Activated CD8-positive, alpha-beta memory T cell treated with anti-CD3 and anti-CD28 coated beads for 36 hours (primary cell): ENCODE measurements at regions not wholly inside any gene's neighbourhood (a gene's known extent, or its start where the extent isn't known, plus 50 kb on each side); places are given as distances from the start of the nearest gene placed in this dataset.

ENCODE experiments used
- CTCF ChIA-PET: fragments of 350-600 bp; sonication (Branson Sonifier 250); formaldehyde crosslinking; loops from one replicate; lab custom pipeline; 2021; ENCODE audit warnings: antibody characterized with exemption; lab: Charles Lee
- POLR2A ChIA-PET: fragments of 350-600 bp; sonication (Branson Sonifier 250); formaldehyde crosslinking; loops from one replicate; lab custom pipeline; 2021; ENCODE audit warnings: antibody characterized with exemption; lab: Charles Lee

GRCh38 chrX:39158801-39159657 lies 357.8 kb downstream of the MID1IP1 start:
- POLR2A ChIA-PET = no interaction called here
- CTCF ChIA-PET = interaction anchor here (0.6 kb wide), 1 partner anchor 83 kb away, joined by 3 read pairs; no protein-coding TSS in a partner anchor

- ChIA-PET CTCF (no interaction called here), POLR2A (interaction anchor here (0.6 kb wide), 1 partner anchor 1017 kb away, joined by 3 read pairs; no protein-coding TSS in a partner anchor)
These were observed 358.8 kb downstream of the MID1IP1 start for GRCh38 chrX:39159921-39160507.

GRCh38 chrX:39161611-39162255 lies 360.5 kb downstream of the MID1IP1 start:
- ChIA-PET POLR2A (interaction anchor here (0.6 kb wide), 1 partner anchor 457 kb away, joined by 3 read pairs; no protein-coding TSS in a partner anchor), CTCF (no interaction called here)

GRCh38 chrX:39162322-39162735 lies 361.1 kb downstream of the MID1IP1 start:
- POLR2A ChIA-PET = interaction anchor here (0.6 kb wide), 1 partner anchor 458 kb away, joined by 3 read pairs; no protein-coding TSS in a partner anchor
- CTCF ChIA-PET = no interaction called here

GRCh38 chrX:39163581-39164126 lies 362.4 kb downstream of the MID1IP1 start:
- POLR2A ChIA-PET = interaction anchor here (0.8 to 1.0 kb wide), 2 partner anchors 11 to 41 kb away, joined by 3 to 5 read pairs; no protein-coding TSS in a partner anchor
- CTCF ChIA-PET = no interaction called here

GRCh38 chrX:39164212-39164611 lies 363.0 kb downstream of the MID1IP1 start:
- POLR2A ChIA-PET = interaction anchor here (0.8 to 1.0 kb wide), 2 partner anchors 10 to 40 kb away, joined by 3 to 5 read pairs; no protein-coding TSS in a partner anchor
- CTCF ChIA-PET = no interaction called here

GRCh38 chrX:39165185-39165584 lies 363.9 kb downstream of the MID1IP1 start:
- ChIA-PET CTCF (no interaction called here), POLR2A (no interaction called here)

- ChIA-PET CTCF (no interaction called here), POLR2A (no interaction called here)
These were observed 364.5 kb downstream of the MID1IP1 start for GRCh38 chrX:39165773-39166172.

GRCh38 chrX:39167791-39168190 lies 366.5 kb downstream of the MID1IP1 start:
- ChIA-PET CTCF (no interaction called here), POLR2A (no interaction called here)

- ChIA-PET CTCF (no interaction called here), POLR2A (no interaction called here)
These were observed 367.4 kb downstream of the MID1IP1 start for GRCh38 chrX:39168609-39169008.

- ChIA-PET CTCF (no interaction called here), POLR2A (no interaction called here)
These were observed 368.7 kb downstream of the MID1IP1 start for GRCh38 chrX:39169976-39170375.

- POLR2A ChIA-PET = no interaction called here
- CTCF ChIA-PET = no interaction called here
These were observed 369.2 kb downstream of the MID1IP1 start for GRCh38 chrX:39170464-39170863.

GRCh38 chrX:39171686-39172085 lies 370.4 kb downstream of the MID1IP1 start:
- ChIA-PET CTCF (no interaction called here), POLR2A (no interaction called here)

GRCh38 chrX:39174241-39174771 lies 373.0 kb downstream of the MID1IP1 start:
- ChIA-PET POLR2A (interaction anchor here (1.7 kb wide), 1 partner anchor 11 kb away, joined by 5 read pairs; no protein-coding TSS in a partner anchor), CTCF (no interaction called here)

GRCh38 chrX:39174772-39175417 lies 373.6 kb downstream of the MID1IP1 start:
- CTCF ChIA-PET = interaction anchor here (1.1 kb wide), 1 partner anchor 79 kb away, joined by 3 read pairs; no protein-coding TSS in a partner anchor

GRCh38 chrX:39175418-39176057 lies 374.3 kb downstream of the MID1IP1 start:
- POLR2A ChIA-PET = no interaction called here

More at GRCh38 chrX:39174772-39175417, 373.6 kb downstream of the MID1IP1 start:
- POLR2A ChIA-PET = interaction anchor here (1.7 kb wide), 1 partner anchor 11 kb away, joined by 5 read pairs; no protein-coding TSS in a partner anchor

GRCh38 chrX:39176105-39176504 lies 374.8 kb downstream of the MID1IP1 start:
- POLR2A ChIA-PET = no interaction called here
- CTCF ChIA-PET = interaction anchor here (0.6 to 1.1 kb wide), 2 partner anchors 78 to 796 kb away, joined by 3 to 4 read pairs; no protein-coding TSS in a partner anchor

More at GRCh38 chrX:39175418-39176057, 374.3 kb downstream of the MID1IP1 start:
- CTCF ChIA-PET = interaction anchor here (1.1 kb wide), 1 partner anchor 78 kb away, joined by 3 read pairs; no protein-coding TSS in a partner anchor

GRCh38 chrX:39189431-39189830 lies 388.2 kb downstream of the MID1IP1 start:
- CTCF ChIA-PET = no interaction called here
- POLR2A ChIA-PET = no interaction called here
